ENCODE measurements at regions not wholly inside any gene's neighbourhood (a gene's known extent, or its start where the extent isn't known, plus 50 kb on each side); places are given as distances from the start of the nearest gene placed in this dataset.

GRCh38 chr2:19062370-19062769 lies 296.1 kb downstream of the OSR1 start:
- in situ Hi-C loops (cut with MboI; ENCODE audit: low sequenced_read_pairs) = no loop called here
- Histone ChIP-seq H3K27me3 (ENCODE audit: low read depth) (no peaks in the 10 kb centered on the region; the same call in 1 of the 2 replicates), H3K36me3 (replicated peaks) (no peaks in the 10 kb centered on the region), H3K4me3 (no peak overlapping the region), H3K4me1 (no peaks in the 10 kb centered on the region), H3K9me3 (no peaks in the 10 kb centered on the region)
- no peak for DNase-seq (ENCODE audit: low spot score in 2 of 2)

DNA sequence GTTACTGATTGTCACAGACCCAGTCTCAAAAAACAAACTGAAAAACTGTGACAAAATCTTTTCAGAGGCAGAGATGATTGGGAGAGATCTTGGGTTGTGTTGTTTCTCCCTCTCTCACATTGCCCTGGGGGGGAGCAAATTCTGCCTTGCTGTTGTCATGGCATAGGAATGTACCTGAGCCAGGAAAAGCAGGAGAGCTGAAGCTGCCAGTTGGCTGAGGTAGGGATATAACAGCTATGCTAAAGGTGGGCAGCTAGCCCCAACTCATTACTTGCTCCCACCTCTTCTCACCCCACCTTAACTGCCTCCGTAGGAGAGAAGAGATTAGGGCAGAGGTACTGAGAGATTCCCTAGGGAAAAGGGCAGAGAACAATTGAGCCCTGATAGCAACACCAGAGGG lies 299.3 kb downstream of the OSR1 start:
- no peak for DNase-seq (ENCODE audit: low spot score in 2 of 2)
- in situ Hi-C loops (cut with MboI; ENCODE audit: low sequenced_read_pairs) = no loop called here

DNA sequence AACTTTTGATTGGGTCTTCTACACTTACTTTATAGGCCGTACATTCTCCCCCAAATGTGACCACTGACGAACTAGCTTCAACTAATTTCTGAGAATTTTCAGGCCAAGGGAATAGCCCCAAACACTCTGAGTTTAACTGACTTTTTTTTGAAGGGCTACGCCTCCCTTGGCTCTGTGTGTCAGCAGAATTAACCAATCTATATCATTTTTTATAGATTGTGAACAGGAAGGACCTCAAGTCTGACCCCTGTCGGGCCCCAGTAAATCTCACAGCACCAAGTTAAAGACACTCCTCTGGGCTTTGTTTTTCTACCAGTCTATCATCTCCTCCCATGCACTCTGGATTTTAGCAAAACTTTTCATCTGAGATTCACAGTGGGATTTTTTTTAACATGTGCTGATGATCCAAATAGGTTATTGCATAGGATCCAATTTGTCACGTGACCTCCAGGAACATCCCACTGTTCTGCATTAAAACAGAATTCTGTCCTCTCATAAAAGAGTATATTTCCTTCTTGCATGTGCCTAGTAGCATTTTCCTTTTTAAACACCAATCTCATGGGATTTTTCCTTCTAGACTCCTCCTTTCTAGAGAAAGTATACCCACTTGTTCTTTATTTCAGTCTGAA lies 307.1 kb downstream of the OSR1 start:
- H3K4me3 ChIP-seq = no peak overlapping the region
- DNase-seq (ENCODE audit: low spot score in 2 of 2) = no peak
- H3K36me3 ChIP-seq (replicated peaks) = no peaks in the 10 kb centered on the region
- no peaks in the 10 kb centered on the region for H3K4me1 ChIP-seq
- in situ Hi-C loops (cut with MboI; ENCODE audit: low sequenced_read_pairs) = no loop called here
- H3K27me3 ChIP-seq (ENCODE audit: low read depth) = no peaks in the 10 kb centered on the region
- H3K9me3 ChIP-seq = no peaks in the 10 kb centered on the region

More for the DNA sequence above, 299.3 kb downstream of the OSR1 start:
- Histone ChIP-seq H3K4me1 (no peaks in the 10 kb centered on the region), H3K9me3 (no peaks in the 10 kb centered on the region), H3K36me3 (replicated peaks) (no peaks in the 10 kb centered on the region), H3K27me3 (ENCODE audit: low read depth) (no peaks in the 10 kb centered on the region), H3K4me3 (no peak overlapping the region)

DNA sequence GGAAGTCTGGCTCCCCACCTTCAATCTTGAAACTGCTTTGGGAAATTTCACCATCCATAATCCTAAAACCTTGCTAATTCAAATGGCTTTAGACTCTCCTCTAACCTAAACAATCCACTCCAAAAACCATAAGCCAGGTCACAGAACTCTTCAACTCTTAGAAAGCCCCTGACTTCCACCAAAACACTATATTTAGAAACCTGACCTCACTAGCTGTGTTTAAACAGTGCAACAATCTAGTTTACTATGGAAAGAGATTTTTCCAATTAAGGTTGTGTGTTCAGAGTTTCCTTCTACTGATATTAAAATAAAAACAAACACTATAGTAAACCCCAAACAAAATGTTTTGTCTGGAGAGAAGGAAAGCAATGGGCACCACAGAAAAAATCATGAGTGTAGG lies 308.1 kb downstream of the OSR1 start:
- H3K27me3 ChIP-seq (ENCODE audit: low read depth) = no peaks in the 10 kb centered on the region
- no peaks in the 10 kb centered on the region for H3K9me3 ChIP-seq
- no peaks in the 10 kb centered on the region for H3K4me1 ChIP-seq
- no peaks in the 10 kb centered on the region for H3K36me3 ChIP-seq (replicated peaks)
- H3K4me3 ChIP-seq = no peak overlapping the region
- no peak for DNase-seq (ENCODE audit: low spot score in 2 of 2)
- in situ Hi-C loops (cut with MboI; ENCODE audit: low sequenced_read_pairs) = no loop called here

DNA sequence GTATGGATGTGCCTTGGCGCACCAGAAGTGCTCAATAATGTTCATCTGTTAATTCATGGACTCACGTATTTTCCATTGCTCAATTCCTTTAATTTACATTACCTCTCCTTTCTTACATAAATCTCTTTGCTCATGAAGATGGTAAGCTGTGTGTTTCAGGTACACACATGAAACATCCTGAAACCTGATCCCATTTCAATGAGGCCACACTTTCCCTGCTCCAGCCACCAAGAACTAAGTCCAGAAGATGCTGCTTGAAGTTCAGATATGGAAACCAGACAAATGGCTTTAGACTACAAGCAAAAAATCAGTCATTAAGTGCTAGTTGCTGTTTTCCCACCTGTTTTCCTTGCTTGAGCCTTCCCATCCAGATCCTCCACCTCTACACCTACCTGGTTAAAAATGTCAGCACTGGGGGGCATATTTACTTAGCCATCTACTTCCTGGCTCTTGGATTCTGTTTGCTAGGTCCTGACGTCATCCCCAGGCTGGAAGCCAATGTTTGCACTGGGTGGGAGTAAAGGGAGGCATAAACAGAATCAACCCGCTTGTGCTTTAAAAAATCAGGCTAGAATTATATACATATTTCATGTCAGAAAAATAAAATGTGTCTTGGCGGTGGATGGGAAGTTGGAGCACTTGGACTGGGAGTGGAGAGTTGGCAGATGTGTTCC lies 309.7 kb downstream of the OSR1 start:
- Histone ChIP-seq H3K27me3 (ENCODE audit: low read depth) (no peaks in the 10 kb centered on the region), H3K4me3 (no peak overlapping the region), H3K4me1 (no peaks in the 10 kb centered on the region), H3K9me3 (no peaks in the 10 kb centered on the region), H3K36me3 (replicated peaks) (no peaks in the 10 kb centered on the region)
- in situ Hi-C loops (cut with MboI; ENCODE audit: low sequenced_read_pairs) = no loop called here
- no peak for DNase-seq (ENCODE audit: low spot score in 2 of 2)

GRCh38 chr2:19046986-19047780 lies 311.2 kb downstream of the OSR1 start:
- in situ Hi-C loops (cut with MboI; ENCODE audit: low sequenced_read_pairs) = no loop called here
- no peaks in the 10 kb centered on the region for H3K27me3 ChIP-seq (ENCODE audit: low read depth)
- H3K4me3 ChIP-seq = no peak overlapping the region
- no peaks in the 10 kb centered on the region for H3K4me1 ChIP-seq
- no peak for DNase-seq (ENCODE audit: low spot score in 2 of 2)
- no peaks in the 10 kb centered on the region for H3K9me3 ChIP-seq
- H3K36me3 ChIP-seq (replicated peaks) = no peaks in the 10 kb centered on the region

DNA sequence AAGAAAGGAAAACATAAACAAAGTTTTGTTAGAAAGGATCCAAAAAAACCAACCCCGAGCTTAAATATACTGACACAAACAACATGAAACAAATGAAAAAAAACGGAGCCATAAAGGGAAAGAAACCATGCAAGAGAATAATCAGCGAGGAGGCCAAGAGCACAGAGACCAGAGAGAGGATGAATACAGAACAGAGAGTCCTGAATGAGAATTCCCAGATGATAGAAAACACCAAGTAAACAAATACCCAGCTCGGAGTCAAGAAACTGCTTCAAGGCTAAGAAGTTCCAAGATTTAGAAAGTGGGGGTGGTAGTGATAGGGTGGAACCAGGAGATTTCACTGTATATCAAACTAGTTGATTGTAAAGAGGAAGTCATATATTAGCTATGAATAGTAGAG lies 313.3 kb downstream of the OSR1 start:
- Histone ChIP-seq H3K36me3 (replicated peaks) (no peaks in the 10 kb centered on the region), H3K9me3 (no peaks in the 10 kb centered on the region), H3K27me3 (ENCODE audit: low read depth) (no peaks in the 10 kb centered on the region), H3K4me1 (no peaks in the 10 kb centered on the region), H3K4me3 (no peak overlapping the region)
- in situ Hi-C loops (cut with MboI; ENCODE audit: low sequenced_read_pairs) = no loop called here
- DNase-seq (ENCODE audit: low spot score in 2 of 2) = no peak

GRCh38 chr2:19043893-19044292 lies 314.5 kb downstream of the OSR1 start:
- Histone ChIP-seq H3K36me3 (replicated peaks) (no peaks in the 10 kb centered on the region), H3K27me3 (ENCODE audit: low read depth) (no peaks in the 10 kb centered on the region), H3K4me1 (no peaks in the 10 kb centered on the region), H3K9me3 (no peaks in the 10 kb centered on the region), H3K4me3 (no peak overlapping the region)
- DNase-seq (ENCODE audit: low spot score in 2 of 2) = no peak
- in situ Hi-C loops (cut with MboI; ENCODE audit: low sequenced_read_pairs) = no loop called here

DNA sequence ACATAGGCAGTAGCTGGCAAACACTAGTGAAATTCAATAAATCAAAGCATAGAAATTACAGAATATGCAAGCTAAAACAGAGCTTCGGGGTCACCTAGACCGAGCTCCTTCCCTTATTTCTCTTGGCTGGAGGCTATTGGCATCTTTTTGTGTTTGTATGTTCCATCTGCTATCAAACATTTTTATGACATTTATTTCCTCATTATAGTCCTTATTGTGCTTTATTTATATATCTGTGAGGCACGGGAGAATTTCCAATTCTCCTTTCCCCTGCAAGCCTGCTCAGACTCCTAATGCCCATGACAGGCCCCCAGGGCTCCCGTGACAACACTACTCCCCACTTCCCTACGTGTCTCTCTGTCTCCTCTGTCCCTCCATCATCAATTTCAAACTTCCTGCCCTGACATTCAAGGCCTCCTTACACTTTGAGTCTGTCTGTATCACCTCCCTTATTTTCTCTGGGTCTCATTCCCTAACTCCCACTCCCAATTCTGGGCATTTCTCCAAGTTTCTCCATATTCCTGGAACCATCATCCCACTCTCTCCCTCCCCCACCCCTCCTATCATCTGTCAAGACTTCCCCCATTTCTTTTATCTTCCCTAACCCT lies 316.9 kb downstream of the OSR1 start:
- Histone ChIP-seq H3K27me3 (ENCODE audit: low read depth) (no peaks in the 10 kb centered on the region), H3K4me3 (no peak overlapping the region), H3K4me1 (no peaks in the 10 kb centered on the region), H3K36me3 (replicated peaks) (no peaks in the 10 kb centered on the region), H3K9me3 (no peaks in the 10 kb centered on the region)
- DNase-seq (ENCODE audit: low spot score in 2 of 2) = peak in 1 of 2 experiments; percentile 51
- in situ Hi-C loops (cut with MboI; ENCODE audit: low sequenced_read_pairs) = no loop called here

DNA sequence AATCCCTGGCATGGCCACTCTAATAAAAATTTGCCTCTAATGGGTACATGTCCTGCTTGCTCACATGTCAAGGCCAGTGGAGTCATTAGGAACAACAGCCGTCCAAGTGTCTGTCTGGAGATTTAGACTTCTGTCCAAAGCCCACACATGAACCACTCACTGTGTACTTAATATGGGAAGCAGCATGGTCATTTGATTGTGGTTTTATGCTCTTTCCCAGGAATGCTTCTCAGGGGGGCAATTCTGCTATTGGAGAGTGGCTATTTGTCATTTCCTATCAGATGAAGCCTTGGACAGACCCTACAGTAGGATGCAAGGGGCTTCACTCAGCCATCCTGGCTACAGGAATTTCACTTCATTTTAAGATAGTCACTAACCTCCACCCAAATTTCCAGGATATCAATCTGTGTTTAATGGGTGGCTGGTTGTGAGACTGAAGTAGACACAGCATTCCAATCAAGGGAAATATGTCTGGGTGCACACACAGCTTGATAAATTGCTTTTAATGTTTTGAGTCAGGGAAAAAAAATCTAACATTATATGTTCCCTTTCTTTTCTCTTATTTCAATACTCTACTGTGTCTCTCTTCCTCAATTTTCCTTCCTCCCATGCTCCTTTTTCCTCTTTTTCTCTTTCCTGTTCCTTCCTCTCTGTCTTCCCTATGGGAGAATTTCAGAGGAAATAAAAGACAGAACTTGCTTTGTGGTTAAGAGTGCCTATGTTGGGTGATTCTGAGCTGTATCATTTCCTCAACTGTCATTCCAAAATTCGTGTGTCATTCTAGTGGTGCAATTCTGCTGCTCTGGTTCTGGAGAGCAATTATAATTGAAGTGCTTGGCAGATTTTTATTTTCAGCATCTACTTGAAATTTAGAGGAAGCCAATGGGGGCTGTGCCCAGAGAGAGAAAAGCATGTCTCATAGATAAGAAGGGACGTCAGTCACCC lies 320.1 kb downstream of the OSR1 start:
- Histone ChIP-seq H3K4me1 (no peaks in the 10 kb centered on the region), H3K9me3 (no peaks in the 10 kb centered on the region), H3K36me3 (replicated peaks) (no peaks in the 10 kb centered on the region), H3K27me3 (ENCODE audit: low read depth) (no peaks in the 10 kb centered on the region), H3K4me3 (no peak overlapping the region)
- in situ Hi-C loops (cut with MboI; ENCODE audit: low sequenced_read_pairs) = no loop called here
- no peak for DNase-seq (ENCODE audit: low spot score in 2 of 2)

- Histone ChIP-seq H3K9me3 (no peaks in the 10 kb centered on the region), H3K4me3 (no peak overlapping the region), H3K4me1 (no peaks in the 10 kb centered on the region), H3K36me3 (replicated peaks) (no peaks in the 10 kb centered on the region), H3K27me3 (ENCODE audit: low read depth) (no peaks in the 10 kb centered on the region)
- no peak for DNase-seq (ENCODE audit: low spot score in 2 of 2)
- in situ Hi-C loops (cut with MboI; ENCODE audit: low sequenced_read_pairs) = no loop called here
These were observed 322.3 kb downstream of the OSR1 start for GRCh38 chr2:19036091-19036490.

DNA sequence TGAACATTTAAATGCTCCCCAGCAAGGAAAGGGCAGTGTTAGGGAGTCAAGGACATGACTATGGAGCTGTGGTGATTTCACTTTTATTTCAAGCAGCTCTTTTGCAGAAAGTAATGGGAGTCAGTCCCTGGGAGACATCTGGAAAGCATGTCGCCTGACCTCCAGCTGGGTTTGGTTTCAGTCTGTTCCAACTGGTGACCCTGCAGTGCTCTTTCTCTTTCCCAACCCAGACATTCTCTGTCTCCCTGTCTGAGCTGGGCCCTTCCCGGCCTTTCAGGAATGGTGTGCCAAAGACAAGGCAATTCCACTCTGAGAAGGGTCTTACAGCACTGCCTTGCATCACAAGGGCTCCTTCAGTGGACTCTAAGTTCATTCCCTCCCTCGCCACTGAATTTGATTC lies 323.2 kb downstream of the OSR1 start:
- no peaks in the 10 kb centered on the region for H3K27me3 ChIP-seq (ENCODE audit: low read depth)
- no peaks in the 10 kb centered on the region for H3K9me3 ChIP-seq
- in situ Hi-C loops (cut with MboI; ENCODE audit: low sequenced_read_pairs) = no loop called here
- H3K4me1 ChIP-seq = no peaks in the 10 kb centered on the region
- no peak for DNase-seq (ENCODE audit: low spot score in 2 of 2)
- H3K36me3 ChIP-seq (replicated peaks) = no peaks in the 10 kb centered on the region
- no peak overlapping the region for H3K4me3 ChIP-seq

GRCh38 chr2:19033240-19033639 lies 325.2 kb downstream of the OSR1 start:
- no peaks in the 10 kb centered on the region for H3K36me3 ChIP-seq (replicated peaks)
- no peak for DNase-seq (ENCODE audit: low spot score in 2 of 2)

More at GRCh38 chr2:19033240-19033639, 325.2 kb downstream of the OSR1 start:
- Histone ChIP-seq H3K4me1 (no peaks in the 10 kb centered on the region), H3K9me3 (no peaks in the 10 kb centered on the region), H3K27me3 (ENCODE audit: low read depth) (no peaks in the 10 kb centered on the region), H3K4me3 (no peak overlapping the region)
- in situ Hi-C loops (cut with MboI; ENCODE audit: low sequenced_read_pairs) = no loop called here

All from HAP-1 (cell line).